ENCODE measurements at regions not wholly inside any gene's neighbourhood (a gene's known extent, or its start where the extent isn't known, plus 50 kb on each side); places are given as distances from the start of the nearest gene placed in this dataset.

GRCh38 chr20:19883501-19883900, 125.4 kb downstream of the RIN2 start:
- Mint-ChIP-seq H3K4me1 (ENCODE audit: low read depth, unreplicated experiment) (peaks cover 14% of the 10 kb centered on the region), H3K9me3 (ENCODE audit: low read depth, unreplicated experiment) (no peaks in the 10 kb centered on the region), H3K27me3 (ENCODE audit: unreplicated experiment) (no peaks in the 10 kb centered on the region), H3K27ac (ENCODE audit: unreplicated experiment) (no peak overlapping the region), H3K36me3 (ENCODE audit: insufficient read depth, unreplicated experiment) (peaks cover 14% of the 10 kb centered on the region), H3K4me3 (ENCODE audit: low read depth, unreplicated experiment) (no peak overlapping the region)
- no peak for TF ChIP-seq CTCF (IDR thresholded peaks at IDR 0.05; ENCODE audit: unreplicated experiment)
- CTCF ChIA-PET = no interaction called here
- no TSS peak for BruUV-seq (replicated peaks)
- intact Hi-C loops (cut with micrococcal nuclease; ENCODE audit: unreplicated experiment) = loop anchor here (10.0 kb wide), 1 partner anchor 69 kb away; no protein-coding TSS in a partner anchor
- no peak for DNase-seq

GRCh38 chr20:19885594-19885938, 127.5 kb downstream of the RIN2 start:
- intact Hi-C loops (cut with micrococcal nuclease; ENCODE audit: unreplicated experiment) = loop anchor here (5.0 to 10.0 kb wide), 2 partner anchors 71 to 92 kb away; no protein-coding TSS in a partner anchor
- CTCF ChIA-PET = interaction anchor here (0.6 to 0.7 kb wide), 2 partner anchors 16 to 49 kb away, joined by 3 read pairs; no protein-coding TSS in a partner anchor
- Mint-ChIP-seq H3K4me3 (ENCODE audit: low read depth, unreplicated experiment) (peak overlapping the region; percentile 58), H3K27ac (ENCODE audit: unreplicated experiment) (no peak overlapping the region), H3K36me3 (ENCODE audit: insufficient read depth, unreplicated experiment) (peaks cover 14% of the 10 kb centered on the region), H3K9me3 (ENCODE audit: low read depth, unreplicated experiment) (no peaks in the 10 kb centered on the region), H3K4me1 (ENCODE audit: low read depth, unreplicated experiment) (peaks cover 31% of the 10 kb centered on the region), H3K27me3 (ENCODE audit: unreplicated experiment) (no peaks in the 10 kb centered on the region)
- no TSS peak for BruUV-seq (replicated peaks)
- no peak for DNase-seq
- no peak for TF ChIP-seq CTCF (IDR thresholded peaks at IDR 0.05; ENCODE audit: unreplicated experiment)

GRCh38 chr20:19885939-19886660, 128.0 kb downstream of the RIN2 start:
- Mint-ChIP-seq H3K4me3 (ENCODE audit: low read depth, unreplicated experiment) (peak overlapping the region; percentile 58), H3K36me3 (ENCODE audit: insufficient read depth, unreplicated experiment) (peaks cover 14% of the 10 kb centered on the region), H3K27me3 (ENCODE audit: unreplicated experiment) (no peaks in the 10 kb centered on the region), H3K9me3 (ENCODE audit: low read depth, unreplicated experiment) (no peaks in the 10 kb centered on the region), H3K27ac (ENCODE audit: unreplicated experiment) (no peak overlapping the region), H3K4me1 (ENCODE audit: low read depth, unreplicated experiment) (peaks cover 35% of the 10 kb centered on the region)
- no peak for TF ChIP-seq CTCF (IDR thresholded peaks at IDR 0.05; ENCODE audit: unreplicated experiment)
- DNase-seq = peak; percentile 9
- no TSS peak for BruUV-seq (replicated peaks)
- intact Hi-C loops (cut with micrococcal nuclease; ENCODE audit: unreplicated experiment) = loop anchor here (5.0 to 10.0 kb wide), 2 partner anchors 71 to 91 kb away; no protein-coding TSS in a partner anchor
- CTCF ChIA-PET = interaction anchor here (0.6 to 1.0 kb wide), 6 partner anchors 16 to 128 kb away, joined by 3 to 5 read pairs (median 3); no protein-coding TSS in a partner anchor

- Mint-ChIP-seq H3K27ac (ENCODE audit: unreplicated experiment) (no peak overlapping the region), H3K4me3 (ENCODE audit: low read depth, unreplicated experiment) (peak overlapping the region; percentile 58), H3K4me1 (ENCODE audit: low read depth, unreplicated experiment) (peaks cover 35% of the 10 kb centered on the region), H3K36me3 (ENCODE audit: insufficient read depth, unreplicated experiment) (peaks cover 14% of the 10 kb centered on the region), H3K9me3 (ENCODE audit: low read depth, unreplicated experiment) (no peaks in the 10 kb centered on the region), H3K27me3 (ENCODE audit: unreplicated experiment) (no peaks in the 10 kb centered on the region)
- intact Hi-C loops (cut with micrococcal nuclease; ENCODE audit: unreplicated experiment) = loop anchor here (5.0 to 10.0 kb wide), 2 partner anchors 72 to 91 kb away; no protein-coding TSS in a partner anchor
- no TSS peak for BruUV-seq (replicated peaks)
- no peak for TF ChIP-seq CTCF (IDR thresholded peaks at IDR 0.05; ENCODE audit: unreplicated experiment)
- no peak for DNase-seq
- CTCF ChIA-PET = interaction anchor here (0.7 to 1.0 kb wide), 3 partner anchors 34 to 90 kb away, joined by 3 to 5 read pairs (median 3); no protein-coding TSS in a partner anchor
Observed at GRCh38 chr20:19886661-19887288, 128.7 kb downstream of the RIN2 start.
